ENCODE measurements at regions not wholly inside any gene's neighbourhood (a gene's known extent, or its start where the extent isn't known, plus 50 kb on each side); places are given as distances from the start of the nearest gene placed in this dataset.
"Not testable (repeated sequence)": the region's sequence is repeated elsewhere in the genome, so short reads cannot be mapped to it uniquely, and the experiment has no call there.

GRCh38 chr15:45867281-45867680, 232.5 kb downstream of the SQOR start:
- DNase-seq (ENCODE audit: low read depth in 2 of 2) = no peak

- DNase-seq (ENCODE audit: low read depth in 2 of 2) = no peak
Observed at GRCh38 chr15:45868109-45868691, 233.4 kb downstream of the SQOR start.

DNA sequence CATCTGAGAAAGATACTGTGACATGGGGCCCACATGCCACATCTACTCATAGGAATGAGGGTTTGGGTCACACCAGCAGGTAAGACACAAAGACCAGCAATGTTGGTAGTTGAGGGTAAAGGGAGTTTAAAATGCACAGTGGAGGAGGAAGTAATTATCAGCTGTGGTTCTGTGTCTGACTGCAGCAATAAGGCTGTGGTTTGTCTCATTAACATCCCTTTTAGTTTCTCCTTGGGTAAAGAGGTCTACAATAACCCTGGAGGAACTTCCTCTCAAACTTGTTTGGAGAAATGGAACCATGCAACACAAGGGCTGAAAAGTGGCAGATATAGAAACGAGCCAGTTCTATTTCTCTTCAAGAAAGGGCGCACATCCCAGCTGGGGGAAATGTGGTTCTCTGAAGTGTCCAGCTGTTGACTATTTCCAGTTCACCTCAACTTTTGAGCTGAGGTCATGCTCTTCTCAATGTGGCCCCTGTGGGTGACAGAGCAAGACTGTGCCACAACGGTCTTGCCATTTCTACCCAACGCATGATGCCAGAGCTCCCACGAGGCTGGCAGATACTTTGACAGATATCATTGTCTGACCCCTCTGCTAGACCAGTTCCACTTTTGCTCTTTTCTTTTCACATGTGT, 234.3 kb downstream of the SQOR start:
- DNase-seq (ENCODE audit: low read depth in 2 of 2) = no peak

DNA sequence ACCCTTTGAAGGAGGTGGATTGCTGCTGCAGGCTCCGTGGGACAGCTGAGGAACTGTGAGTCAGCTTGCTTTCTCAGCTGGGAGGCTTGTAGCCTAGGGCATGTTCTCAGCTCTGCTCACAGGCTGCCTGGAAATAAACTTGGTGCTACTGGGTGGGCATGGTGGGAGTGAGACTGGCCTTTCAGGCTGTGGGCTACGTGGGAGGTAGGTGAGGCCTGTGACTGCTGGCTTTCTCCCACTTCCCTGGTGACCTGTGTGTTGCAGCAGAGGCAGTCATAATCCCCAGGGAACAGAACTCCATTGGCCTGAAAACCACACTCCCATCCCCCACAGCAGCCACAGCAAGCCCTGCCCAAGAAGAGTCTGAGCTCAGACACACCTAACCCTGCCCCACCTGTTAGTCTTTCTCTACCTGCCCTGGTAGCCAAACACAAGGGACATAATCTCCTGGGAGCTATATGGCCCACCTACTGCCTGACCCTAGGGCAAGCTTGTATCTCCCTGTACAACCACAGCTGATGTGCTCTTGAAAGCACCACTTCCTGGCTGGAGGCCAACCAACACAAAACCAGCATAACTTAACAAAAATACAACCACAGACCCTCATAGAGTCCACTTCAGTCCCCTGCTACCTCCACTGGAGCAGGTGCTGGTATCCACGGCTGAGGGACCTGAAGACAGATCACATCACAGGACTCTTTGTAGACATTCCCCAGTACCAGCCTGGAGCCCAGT, 236.5 kb downstream of the SQOR start:
- DNase-seq (ENCODE audit: low read depth in 2 of 2) = no peak

GRCh38 chr15:45873781-45874180, 239.0 kb downstream of the SQOR start:
- no peak for DNase-seq (ENCODE audit: low read depth in 2 of 2)

GRCh38 chr15:45874566-45874965, 239.7 kb downstream of the SQOR start:
- DNase-seq (ENCODE audit: low read depth in 2 of 2) = not testable (repeated sequence)

GRCh38 chr15:45884289-45884688, 249.5 kb downstream of the SQOR start:
- no peak for DNase-seq (ENCODE audit: low read depth in 2 of 2)

- no peak for DNase-seq (ENCODE audit: low read depth in 2 of 2)
Observed at GRCh38 chr15:45884755-45885445, 250.1 kb downstream of the SQOR start.

- no peak for DNase-seq (ENCODE audit: low read depth in 2 of 2)
Observed at GRCh38 chr15:45885801-45886200, 251.0 kb downstream of the SQOR start.

DNA sequence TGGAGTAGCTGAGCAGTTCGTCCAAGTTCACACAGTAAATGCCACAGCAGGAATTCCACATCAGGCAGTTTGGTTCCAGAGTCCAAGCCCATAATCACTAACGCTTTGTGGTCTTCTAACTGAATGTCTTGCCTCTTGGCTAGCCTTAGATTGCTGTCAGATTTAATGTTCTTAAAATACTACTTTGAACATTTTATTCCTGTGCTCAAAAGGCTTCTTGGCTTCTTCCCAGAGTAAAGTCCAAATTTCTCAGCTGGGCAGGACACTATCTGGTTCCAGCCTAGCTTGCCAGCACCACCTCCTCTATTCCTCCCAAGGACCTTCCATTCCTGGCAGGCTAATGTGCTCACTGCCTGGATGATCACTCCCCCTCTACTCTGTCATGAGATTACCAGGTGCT, 256.9 kb downstream of the SQOR start:
- DNase-seq (ENCODE audit: low read depth in 2 of 2) = no peak

GRCh38 chr15:45892182-45892581, 257.4 kb downstream of the SQOR start:
- no peak for DNase-seq (ENCODE audit: low read depth in 2 of 2)

DNA sequence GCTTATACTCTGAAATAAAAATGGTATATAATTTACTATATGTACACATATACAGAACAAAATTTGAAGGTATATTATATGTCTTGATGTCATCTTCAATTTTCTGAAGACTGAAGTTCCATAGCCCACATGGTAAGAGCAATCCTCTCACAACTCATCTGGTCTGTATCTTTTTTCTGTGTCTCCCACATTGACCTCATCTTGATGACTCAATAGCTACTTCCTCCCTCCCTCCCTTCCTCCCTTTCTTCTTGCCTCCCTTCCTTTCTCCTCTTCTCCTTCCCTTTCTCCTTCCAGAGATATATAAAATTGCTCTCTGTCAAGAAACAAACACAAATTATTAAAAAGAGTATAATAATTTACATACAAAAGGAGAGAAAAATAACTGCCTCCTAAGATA, 268.5 kb downstream of the SQOR start:
- no peak for DNase-seq (ENCODE audit: low read depth in 2 of 2)

- no peak for DNase-seq (ENCODE audit: low read depth in 2 of 2)
Observed at GRCh38 chr15:45904019-45904418, 269.2 kb downstream of the SQOR start.

DNA sequence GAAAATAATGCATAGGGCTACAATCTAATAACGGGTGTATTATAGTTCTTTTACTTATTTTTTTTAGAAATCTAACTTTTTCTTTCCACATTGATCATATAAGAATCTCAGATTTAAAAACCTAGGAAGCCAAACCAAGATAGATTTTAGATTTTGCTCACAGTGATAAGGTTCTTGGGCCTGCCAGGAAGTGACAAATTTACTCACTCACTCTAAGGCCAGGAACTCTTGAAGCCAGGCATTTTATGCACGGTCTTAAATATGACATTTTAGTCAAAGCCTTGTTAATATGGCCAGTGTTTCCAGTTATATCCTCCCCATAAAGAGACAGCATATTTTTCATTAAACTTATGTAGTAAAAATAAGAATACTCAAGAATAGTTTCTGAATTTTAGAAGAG, 271.4 kb downstream of the SQOR start:
- no peak for DNase-seq (ENCODE audit: low read depth in 2 of 2)

DNA sequence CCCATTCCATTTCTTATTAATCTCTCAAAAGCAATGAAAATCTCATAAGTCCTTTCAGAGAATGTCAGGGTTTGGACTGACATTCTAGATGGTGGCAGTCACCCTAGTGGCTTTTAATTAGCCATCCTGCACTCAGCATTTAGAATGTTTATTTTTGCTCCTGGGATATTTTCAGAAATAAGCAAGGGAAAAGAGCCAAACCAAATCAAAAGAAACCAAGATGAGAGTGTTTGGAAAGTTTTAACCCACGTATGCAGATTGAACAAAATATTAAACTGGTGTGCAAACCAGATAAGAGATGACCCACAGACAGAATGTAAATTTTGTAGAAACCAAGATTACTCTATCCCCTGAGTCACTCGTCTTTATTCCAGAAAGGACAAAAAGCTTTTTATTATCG, 275.8 kb downstream of the SQOR start:
- DNase-seq (ENCODE audit: low read depth in 2 of 2) = no peak

DNA sequence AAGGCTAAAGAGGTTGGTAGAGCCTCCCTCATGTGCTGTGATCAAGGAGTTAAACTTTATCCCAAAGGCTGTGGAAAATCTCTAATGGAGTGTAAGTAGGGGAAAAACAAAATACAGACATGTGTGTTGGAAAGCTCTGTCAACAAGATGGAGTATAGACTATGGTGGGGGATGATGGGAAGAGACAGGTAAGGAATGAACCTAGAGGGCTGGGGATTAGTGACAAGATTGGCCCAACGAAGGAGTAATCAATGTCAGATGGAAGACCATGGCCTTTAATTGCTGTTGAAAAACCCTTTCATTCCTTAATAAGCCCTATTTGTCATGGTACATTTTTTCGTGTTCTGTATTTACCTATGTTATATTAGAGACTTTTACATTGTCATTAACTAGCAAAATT, 278.6 kb downstream of the SQOR start:
- DNase-seq (ENCODE audit: low read depth in 2 of 2) = no peak

- no peak for DNase-seq (ENCODE audit: low read depth in 2 of 2)
Observed at GRCh38 chr15:45914425-45914824, 279.6 kb downstream of the SQOR start.

DNA sequence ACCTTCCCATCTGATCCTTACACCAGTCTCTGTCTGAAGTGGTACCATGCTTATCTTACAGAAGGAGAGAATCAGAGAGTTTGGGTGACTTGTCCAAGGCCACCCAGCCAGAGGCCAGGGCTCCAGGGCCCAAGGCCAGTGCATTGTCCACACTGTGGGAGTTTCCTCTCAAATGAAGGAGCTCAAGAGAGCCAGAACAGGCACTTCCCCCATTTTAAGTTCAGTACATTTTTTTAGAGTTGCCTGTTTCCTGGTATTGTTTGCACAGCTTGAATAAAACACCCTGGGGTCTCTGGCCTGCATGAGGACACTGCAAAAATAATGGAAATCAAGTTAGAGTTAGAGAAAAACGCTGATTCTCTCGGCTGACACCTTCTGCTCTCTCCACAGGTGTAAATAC, 284.0 kb downstream of the SQOR start:
- no peak for DNase-seq (ENCODE audit: low read depth in 2 of 2)

GRCh38 chr15:45919806-45920205, 285.0 kb downstream of the SQOR start:
- DNase-seq (ENCODE audit: low read depth in 2 of 2) = peak; percentile 29 to 44

GRCh38 chr15:45921376-45921775, 286.5 kb downstream of the SQOR start:
- no peak for DNase-seq (ENCODE audit: low read depth in 2 of 2)

- no peak for DNase-seq (ENCODE audit: low read depth in 2 of 2)
Observed at GRCh38 chr15:45921978-45922377, 287.1 kb downstream of the SQOR start.

DNA sequence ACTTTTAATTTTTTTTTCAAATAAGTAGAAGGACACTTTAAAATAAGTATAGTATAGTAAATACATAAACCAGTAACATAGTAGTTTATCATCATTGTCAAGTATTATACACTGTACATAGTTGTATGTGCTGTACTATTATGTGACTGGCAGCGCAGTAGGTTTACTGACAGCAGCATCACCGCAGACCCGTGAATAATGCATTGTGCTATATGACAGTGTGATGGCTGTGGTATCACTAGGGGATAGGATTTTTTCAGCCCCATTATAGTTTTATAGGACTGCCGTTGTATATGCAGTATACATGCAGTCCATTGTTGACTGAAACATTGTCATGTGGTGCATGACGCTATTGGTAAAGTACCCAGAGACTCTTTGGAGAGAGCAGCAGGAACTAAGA, 306.5 kb downstream of the SQOR start:
- DNase-seq (ENCODE audit: low read depth in 2 of 2) = no peak

DNA sequence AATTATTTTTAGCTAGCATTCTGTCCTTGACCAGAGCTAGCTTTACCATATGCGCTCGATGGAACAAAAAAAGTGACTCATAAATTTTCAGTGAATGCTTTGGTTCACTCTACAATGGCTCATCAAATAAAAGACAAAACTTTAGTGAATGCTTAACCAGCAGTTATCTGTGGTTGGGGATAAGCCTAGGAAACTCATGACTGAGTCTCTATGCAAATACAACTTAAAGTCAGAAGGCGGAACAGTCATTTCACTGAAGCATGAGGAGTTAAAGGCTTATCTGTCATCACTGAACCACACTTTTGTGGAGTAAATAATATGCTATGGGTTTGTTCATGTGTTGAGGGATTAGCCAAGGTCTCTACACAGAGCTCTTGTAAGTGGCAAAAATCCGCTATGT, 308.4 kb downstream of the SQOR start:
- DNase-seq (ENCODE audit: low read depth in 2 of 2) = no peak
